GM19023 (cell line): ENCODE measurements at regions not wholly inside any gene's neighbourhood (a gene's known extent, or its start where the extent isn't known, plus 50 kb on each side); places are given as distances from the start of the nearest gene placed in this dataset.

Experiments
- ATAC-seq: cut with Tn5 transposase; IDR thresholded peaks from one replicate; pipeline ENCODE4 v1.9.1; 2021; ENCODE audit warnings: mild to moderate bottlenecking, moderate library complexity; ENCODE audit not compliant: unreplicated experiment

DNA sequence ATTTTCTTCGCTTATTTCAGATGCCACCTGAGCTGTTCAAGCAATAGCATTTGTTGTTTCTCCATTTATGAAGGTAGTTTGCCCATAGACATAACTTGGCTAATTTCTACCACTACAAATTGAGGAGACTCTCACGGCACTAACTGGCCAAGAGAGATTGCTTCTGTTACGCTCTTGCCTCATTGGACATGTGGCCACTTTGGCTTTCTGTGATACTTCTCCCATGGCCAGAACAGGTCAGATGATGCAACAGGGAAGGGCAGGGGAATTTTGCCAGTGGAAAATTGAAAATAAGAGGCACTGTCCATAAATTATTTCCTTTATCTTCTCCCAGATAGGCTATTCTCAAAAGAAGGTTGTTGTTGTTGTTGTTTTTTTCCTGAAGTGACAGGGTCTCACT, 1633.3 kb upstream of the LRRTM3 start:
- no peak for ATAC-seq

DNA sequence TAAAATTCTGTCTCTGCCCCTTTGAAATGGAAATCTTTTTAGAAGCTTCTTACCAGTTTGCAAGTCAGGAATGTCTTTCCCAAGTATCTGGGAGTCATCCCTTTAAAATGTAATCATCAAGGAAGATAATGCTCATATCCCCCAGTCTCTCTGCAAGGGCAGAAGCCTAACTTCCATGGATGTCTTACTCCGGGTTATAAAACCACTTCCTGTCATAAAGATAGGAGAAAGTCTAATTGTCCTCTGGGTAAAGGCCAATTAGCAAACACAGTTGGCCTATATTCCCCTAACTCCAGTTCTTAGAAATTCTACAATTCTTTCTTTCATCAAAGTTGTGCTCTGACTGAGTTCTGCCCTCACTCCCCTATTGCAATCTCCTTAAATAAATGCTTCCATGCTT, 1631.5 kb upstream of the LRRTM3 start:
- no peak for ATAC-seq

DNA sequence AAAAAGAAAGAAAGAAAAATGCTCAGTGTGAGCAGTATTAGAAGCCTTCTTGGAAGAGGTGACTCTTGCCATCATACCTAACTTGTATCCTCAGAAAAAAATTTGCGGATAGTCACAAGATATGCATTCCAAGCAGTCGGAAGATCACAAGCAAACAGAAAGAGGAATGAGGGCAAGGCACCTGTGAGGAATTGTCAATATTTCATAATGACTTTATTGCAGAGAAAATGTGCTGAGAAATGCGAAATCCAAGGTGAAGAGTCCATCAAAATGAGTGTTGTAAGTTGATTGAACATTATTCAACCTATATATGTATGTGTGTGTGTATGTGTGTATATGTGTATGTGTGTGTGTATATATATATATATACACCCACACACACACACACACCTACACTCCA, 1624.7 kb upstream of the LRRTM3 start:
- ATAC-seq, result no peak

DNA sequence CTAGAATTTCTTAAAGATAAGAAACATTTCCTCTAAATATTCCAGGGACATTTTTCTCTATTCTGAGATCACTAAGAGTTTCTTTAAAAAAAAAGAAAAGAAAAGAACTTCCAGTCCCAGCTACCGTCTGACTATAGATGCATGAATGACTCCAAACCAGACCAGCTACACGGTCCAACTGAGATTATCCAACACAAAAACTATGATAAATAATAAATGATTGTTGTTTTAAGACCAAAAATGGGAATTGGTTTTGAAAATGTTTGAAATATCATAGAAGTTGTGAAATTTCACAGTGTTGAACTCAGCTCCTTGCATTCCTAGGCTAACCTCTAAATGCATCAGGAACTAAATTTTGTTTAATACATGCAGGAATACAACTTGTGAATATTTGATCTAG, 1619.6 kb upstream of the LRRTM3 start:
- ATAC-seq, result no peak

DNA sequence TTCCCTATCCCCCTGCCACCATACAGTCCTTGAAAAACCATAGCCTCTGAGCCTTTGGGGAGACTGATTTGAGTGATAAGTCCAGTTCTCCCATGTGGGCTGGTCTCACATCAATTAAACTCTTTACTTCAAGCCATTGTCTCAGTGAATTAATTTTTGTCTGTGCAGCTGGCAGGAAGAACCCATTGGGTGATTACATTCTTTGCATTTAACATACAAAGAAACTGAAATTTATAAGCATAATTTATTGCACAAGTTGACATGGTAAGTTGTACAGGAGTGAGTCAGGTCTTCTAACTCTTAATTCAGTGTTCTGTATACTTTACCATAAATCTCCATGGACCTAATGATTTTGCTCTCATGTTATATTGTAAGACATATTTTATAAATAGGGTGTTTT, 1613.0 kb upstream of the LRRTM3 start:
- ATAC-seq, result no peak

DNA sequence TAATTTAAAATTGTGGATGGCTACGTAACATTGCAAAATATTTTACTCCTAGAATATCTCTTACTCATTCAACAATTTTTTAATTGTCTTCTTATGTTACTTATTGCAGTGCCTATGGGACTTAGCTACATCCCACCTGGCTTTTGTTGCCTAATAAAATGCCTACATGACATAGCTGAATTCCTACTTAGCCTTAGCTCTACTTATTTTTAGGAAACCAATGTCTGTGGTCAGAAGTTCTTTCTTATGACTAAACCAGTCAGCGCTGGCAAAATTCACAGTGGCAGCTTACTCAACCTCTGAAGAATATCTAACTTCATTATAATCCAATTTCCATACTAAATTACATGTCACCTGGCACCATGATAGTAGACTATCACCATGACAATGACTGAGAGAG, 1612.4 kb upstream of the LRRTM3 start:
- no peak for ATAC-seq

DNA sequence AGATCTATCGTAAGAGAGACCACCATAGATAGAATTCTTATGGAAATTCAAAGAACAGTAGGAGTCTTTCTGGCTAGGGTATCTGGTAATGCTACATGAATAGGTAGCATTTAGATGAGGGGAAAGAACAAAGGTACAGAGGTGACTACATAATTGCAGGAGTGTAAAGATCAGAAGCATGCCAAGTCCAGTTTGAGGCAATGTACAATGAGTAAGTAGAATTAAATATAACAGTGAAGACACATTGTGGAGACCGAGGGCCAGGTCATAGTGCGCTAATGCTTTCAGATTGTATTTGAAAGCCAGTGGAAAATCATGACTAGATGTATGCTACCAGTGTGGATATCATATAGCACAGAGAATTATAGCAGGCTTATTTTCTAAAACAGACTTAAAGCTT, 1611.6 kb upstream of the LRRTM3 start:
- ATAC-seq, result no peak

DNA sequence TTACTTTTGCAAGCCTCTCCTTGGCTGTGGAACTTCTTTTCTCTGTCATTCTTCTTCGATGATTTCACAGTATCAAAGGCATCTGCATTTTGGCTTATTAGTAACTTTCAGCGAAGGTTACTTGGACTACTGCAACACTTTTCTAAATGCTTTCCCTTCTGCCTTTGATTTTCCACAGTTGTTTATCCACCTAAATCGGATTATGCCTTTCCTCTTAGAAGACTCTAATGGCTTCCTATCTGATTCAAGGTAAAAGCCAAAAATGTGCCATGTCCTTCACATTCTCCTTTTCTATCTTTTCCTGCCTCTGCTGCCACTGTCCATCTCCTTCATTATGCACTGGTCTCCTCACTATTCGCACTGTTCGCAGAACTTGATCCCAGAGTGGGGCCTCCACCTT, 1606.3 kb upstream of the LRRTM3 start:
- no peak for ATAC-seq

DNA sequence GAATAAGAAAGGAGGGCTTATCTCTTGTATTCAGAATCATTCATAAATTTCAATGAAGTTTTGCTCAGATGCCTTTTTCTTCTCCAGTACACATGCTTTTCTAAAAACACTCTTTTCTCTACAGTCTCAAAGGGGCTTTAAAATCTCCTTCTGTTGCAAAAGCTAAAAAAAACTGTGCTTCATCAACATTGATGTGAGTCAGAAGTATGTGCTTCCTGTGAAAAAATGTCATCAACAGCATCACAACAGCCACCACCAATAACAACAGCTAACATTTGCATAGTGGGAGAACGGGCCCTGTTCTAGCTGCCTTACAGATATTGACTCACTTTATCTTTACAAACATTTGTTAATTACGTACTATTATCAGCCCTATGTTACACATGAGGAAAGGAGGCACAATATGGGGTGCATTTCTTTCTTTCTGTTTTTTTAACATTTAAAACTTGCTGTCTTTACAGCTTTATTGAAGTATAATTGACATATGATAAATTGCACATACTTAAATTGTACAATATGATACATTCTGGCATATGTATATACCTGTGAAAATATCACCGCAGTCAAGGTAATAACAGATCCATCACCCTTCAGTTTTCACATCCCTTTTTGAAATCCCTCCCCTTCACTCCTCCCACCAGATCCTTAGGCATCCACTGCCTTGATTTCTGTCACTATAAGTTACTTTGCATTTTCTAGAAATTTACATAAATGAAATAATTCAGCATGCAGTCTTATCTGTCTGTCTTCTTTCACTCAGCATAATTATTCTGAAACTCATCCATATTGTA, 1605.4 kb upstream of the LRRTM3 start:
- no peak for ATAC-seq

DNA sequence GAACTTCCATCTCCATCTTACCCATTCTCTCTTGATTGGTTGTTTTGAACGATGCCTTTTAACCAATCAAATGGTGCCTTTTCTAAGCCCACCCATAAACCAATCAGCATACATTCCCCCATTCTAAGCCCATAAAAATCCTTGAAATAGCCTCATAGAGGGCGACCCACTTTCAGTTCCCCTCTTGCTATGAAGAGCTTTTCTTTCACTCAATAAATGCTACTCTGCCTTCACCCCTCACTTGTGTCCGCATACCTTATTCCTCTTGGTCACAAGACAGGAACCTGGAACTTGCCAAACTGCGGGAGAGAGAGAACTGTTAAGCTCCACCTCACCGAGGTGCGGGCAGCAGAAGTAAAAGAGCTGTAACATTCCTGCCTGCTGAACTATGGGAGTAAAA, 1602.0 kb upstream of the LRRTM3 start:
- no peak for ATAC-seq

DNA sequence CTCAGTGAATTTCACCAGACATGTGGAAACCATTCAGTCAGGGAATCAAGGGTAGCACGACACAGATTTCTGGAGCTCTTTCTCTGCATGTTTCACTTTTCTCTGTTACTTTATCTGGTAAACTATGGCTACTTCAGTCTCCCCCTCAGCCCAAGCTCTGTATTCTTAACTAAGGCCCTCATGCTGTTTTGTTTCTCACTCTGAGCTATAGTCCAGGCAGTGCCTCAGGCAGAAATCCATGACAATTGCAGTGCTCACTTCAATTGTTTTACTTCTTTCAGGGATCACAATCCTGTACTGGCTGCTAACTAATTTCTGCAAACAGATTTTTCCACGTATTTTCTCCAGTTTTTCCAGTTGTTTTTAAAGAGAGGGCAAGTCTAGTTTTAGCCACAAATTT, 1599.9 kb upstream of the LRRTM3 start:
- no peak for ATAC-seq

DNA sequence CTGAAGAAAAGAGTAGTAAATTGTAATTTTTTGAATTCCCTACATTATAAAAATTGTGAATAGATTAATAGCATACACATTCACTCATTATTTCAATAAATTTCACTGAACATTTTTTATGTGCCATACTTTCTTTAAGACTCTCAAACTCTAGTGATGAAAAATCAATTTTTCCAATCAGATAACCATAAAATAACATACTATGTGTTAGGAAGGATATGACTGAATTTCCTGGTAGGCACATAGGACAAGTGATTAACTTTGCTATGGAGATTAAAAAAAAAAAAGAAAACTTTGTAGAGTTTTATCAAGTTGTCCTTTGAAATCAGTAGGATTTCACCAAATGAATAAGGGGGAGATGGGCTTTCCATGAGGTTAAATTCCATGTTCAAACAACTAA, 1597.3 kb upstream of the LRRTM3 start:
- ATAC-seq, result no peak

DNA sequence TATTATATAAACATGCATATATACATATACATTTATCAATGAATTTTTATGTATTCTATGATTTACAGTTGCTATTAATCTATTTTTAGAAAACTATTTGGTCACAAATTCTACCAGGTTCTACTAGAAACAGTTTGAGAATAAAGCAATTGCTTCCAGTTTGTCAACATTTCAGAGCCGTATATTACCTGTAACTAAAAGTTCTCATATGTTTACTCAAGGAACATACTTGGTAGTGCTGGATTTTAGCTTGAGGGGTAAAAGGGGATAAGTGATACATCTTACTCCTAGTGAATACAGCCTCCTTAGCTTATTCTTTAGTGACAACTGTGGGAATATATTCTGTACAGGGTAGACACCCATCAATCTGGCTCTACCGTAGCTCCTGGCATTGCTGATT, 1590.5 kb upstream of the LRRTM3 start:
- no peak for ATAC-seq

DNA sequence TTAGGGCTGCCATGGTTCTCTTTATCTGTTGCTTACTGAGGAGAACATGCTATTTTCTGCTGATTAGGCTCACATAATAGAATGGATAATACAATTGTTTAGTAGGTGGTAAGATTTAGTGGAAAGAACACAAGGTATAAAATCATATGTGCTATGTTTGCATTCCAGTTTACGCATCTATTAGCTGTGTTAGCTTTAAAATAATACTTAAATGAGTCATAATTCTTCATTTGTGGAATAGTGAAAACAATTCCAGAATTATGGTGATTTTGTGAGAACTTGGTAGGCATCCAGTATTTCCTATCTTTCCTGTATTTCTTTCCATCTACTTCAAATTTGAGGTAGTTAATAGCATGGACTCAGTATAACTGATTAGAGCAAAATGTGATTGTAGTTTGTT, 1585.5 kb upstream of the LRRTM3 start:
- no peak for ATAC-seq

DNA sequence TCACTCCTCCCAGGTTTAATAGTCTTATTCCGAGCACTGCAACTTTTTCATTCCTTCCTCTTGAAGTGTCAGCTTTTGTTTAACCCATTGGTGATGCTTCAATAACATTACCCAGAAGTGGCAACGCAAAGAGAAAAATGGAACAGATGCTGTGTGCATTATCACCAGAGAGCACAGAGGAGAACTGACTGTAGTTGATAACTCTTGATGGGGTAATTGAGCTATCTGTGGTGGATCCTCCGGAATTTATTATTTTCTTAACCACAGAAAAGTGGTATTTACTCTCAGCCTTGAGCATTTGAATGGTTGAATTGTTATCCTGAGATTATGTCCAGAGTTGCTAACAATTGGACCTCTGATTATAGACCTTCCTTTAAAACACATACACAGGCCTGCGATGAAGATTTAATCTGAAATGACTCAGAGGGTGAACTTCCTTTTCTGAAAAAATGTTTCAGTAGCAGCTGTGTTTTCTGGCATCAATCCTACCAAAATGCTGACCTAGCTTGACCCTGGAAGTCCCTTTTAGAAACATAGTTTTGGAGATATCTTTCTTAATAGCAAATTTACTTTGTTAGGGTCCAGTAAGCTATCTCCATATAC, 1584.4 kb upstream of the LRRTM3 start:
- ATAC-seq, result no peak

DNA sequence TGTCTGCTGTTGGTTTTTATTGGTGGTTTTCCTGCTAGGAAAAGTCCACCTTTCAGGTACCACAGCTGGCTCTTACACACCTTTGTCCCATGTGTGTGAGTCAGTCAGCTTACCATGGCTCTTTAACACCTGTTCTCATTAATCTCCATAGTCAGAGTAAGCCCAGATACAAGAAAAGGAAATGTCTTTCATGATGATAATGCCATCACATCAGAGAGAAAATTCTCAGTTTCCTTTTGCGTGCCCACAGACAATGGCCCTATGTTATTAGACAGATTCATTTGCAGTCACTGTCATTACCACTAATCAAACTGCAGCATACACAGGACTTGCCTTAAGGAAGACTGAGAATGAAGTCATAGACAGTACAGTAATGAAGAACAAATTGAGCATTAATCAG, 1583.6 kb upstream of the LRRTM3 start:
- no peak for ATAC-seq

DNA sequence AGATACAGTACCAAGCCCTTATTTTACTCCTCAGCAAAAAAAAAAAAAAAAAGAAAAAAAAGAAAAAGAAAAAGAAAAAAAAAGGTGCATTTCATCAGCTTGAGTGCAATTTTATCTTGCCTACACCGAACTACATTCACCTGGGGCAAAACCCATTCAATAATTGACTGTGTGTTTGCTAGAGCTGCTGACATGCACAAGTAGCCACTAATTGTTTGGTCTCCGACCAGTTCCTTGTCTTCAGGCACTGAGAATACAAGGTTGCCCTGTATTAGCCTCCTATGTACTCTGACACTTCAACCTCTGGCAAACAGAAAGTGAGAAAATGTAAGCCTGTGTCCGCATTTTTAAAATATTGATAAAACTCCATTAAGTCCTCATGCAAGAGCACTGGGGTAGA, 1579.4 kb upstream of the LRRTM3 start:
- ATAC-seq, result no peak

DNA sequence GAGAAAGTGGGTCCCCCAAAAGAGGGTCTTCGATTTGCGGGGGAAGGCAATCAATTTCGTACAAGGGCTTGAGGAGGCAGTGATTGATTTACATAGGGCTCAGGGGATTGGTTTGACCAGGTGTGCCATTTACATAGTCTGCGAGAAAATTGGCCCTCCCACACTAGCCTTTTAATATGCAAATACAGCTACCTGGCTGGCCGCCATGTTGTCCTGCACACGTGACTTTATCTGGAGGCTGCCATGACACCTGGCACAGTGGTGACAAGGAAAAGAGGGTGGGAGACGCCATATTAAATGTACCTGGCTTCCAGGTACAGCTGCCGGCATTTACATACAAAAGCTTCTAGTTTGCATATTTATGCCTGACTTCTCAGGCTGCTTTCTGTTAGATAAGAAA, 1577.2 kb upstream of the LRRTM3 start:
- no peak for ATAC-seq

DNA sequence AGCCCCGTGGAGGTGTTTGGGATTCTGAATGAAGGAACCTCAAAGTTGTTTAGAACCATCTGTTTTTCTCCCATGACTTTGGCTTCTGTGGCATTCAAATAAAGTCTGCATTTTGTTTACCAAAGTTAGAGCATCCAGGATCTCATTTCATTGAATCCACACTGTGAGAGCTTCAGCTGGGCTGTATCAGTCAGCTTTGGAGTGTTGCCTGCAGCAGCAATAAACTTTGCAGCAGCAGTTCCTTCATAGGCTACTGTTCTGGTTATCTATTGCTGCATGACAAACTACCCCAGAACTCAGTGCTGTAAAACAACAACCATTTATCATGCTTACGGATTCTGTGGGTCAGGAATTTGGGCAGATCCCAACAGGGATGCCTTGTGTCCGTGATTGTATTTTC, 1575.2 kb upstream of the LRRTM3 start:
- ATAC-seq, result no peak

DNA sequence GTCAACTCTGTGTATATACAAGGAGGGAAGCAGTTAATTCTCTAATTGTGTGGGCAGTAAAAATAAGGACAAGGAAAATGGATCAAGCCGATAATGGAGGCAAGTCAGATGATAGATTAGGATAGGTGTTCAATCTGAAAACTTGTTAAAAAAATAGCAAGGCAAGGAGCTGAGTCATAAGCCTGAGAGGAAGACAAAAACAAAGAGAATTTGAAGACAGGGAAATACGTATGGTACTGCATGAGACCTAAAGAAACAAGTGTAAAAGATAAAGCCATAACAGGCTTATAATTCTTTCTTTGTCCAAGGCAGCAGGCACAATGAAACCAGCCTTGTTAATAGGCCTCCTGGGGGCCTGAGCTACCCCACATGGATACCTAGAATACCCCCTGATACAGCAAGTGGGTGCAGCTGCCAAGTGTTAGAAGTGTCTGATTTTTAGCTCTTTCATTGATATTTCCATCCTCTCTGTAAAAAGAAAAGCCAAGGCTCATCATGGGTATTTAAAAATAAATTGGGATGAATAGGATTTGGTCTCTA, 1570.6 kb upstream of the LRRTM3 start:
- no peak for ATAC-seq

DNA sequence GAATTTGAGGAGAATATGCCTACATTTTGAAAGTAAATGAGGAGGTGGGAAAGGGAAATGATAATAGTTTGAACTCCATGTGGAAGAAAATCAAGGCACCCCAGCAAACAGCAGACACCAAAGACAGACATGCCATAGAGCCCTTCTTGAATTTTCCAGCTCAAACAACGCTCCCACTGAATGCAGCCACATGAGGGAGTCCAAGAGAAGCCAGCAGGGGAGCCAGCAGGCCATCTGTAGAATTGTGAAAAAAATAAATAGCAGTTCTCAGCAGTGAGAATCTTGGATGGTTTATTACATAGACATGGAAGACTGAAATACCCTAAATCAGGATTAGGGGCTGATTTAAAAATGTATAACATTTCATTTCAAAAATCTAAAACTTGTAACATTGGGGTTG, 1567.3 kb upstream of the LRRTM3 start:
- ATAC-seq, result no peak

DNA sequence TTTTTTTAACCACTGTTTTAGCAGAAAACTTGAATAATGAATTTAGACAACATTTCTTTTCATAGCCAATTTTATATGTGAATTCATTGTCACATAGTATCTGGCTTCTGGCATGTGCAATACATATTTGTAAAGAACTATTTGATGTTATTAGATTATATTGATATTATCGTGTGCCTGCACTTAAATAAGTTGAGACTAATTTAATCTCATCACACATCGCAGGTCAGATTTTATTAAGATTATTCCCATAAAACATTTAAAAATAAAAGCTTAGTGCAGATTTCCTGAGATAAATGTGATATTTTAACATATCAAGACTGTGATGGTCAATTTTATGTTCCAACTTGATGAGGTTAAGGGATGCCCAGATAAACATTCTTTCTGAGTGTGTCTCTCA, 1565.3 kb upstream of the LRRTM3 start:
- ATAC-seq, result no peak

DNA sequence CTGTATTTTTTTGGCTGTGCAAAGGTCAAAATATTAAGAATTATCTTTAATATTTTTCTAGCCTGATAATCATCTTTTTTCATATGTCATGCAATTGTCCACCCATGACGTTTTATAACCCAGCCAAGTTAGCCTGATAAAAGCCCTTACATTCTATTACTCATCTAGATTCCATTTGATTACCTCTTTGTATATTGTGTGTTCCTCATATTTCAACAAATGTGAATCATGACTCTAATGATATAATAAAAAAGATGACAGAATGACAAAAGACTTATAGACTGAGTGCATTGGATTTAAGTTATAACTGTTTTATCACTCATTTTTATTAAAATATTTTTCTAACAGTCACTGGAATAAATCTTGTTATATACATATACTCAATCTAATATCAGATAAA, 1560.0 kb upstream of the LRRTM3 start:
- ATAC-seq, result no peak
